ENCODE measurements at regions not wholly inside any gene's neighbourhood (a gene's known extent, or its start where the extent isn't known, plus 50 kb on each side); places are given as distances from the start of the nearest gene placed in this dataset.
"Not testable (repeated sequence)": the region's sequence is repeated elsewhere in the genome, so short reads cannot be mapped to it uniquely, and the experiment has no call there.

DNA sequence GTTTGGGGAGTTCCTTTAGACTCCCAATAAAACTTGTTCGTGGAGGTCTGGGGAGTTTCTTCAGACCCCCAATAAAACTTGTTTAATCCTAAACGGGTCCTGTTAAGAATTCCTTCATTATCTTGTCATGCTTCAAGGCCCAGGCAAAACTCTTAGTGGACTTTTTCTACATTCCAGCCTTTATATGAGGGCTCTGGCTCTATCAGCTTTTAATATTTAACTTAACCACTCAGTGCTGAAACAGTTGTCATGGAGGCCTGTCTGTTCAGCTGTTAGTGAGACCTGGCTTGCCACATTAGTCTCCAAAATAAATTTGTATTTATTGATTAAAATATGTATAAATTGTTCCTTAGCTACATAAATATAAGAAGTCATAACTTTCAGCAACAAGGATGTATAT lies 1385.1 kb downstream of the REEP3 start:
- not testable (repeated sequence) for H3K4me3 ChIP-seq (ENCODE audit: low read depth, low read length); H3K27ac ChIP-seq (ENCODE audit: insufficient read depth, low read length, poor library complexity, severe bottlenecking); H3K36me3 ChIP-seq (ENCODE audit: control insufficient read depth, insufficient read depth, low read length); H3K27me3 Mint-ChIP-seq; H3K9me3 ChIP-seq (ENCODE audit: control insufficient read depth in 2 of 2, low read length in 2 of 2); H3K27ac Mint-ChIP-seq; H3K4me1 Mint-ChIP-seq; ATAC-seq (ENCODE audit: low read depth in 2 of 2); H3K36me3 Mint-ChIP-seq; H3K4me3 Mint-ChIP-seq; H3K27me3 ChIP-seq (ENCODE audit: control insufficient read depth, insufficient read depth, low read length); H3K4me1 ChIP-seq (ENCODE audit: control insufficient read depth, insufficient read depth, low read length, poor library complexity, severe bottlenecking); DNase-seq
- peaks cover 0 to 12% (median 3%) of the 10 kb centered on the region in 7 donors for H3K9me3 Mint-ChIP-seq

DNA sequence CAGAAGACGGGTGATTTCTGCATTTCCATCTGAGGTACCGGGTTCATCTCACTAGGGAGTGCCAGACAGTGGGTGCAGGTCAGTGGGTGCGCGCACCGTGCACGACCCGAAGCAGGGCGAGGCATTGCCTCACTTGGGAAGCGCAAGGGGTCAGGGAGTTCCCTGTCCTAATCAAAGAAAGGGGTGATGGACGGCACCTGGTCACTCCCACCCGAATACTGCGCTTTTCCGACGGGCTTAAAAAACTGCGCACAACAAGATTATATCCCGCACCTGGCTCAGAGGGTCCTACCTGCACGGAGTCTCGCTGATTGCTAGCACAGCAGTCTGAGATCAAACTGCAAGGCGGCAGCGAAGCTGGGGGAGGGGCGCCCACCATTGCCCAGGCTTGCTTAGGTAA lies 1403.1 kb downstream of the REEP3 start:
- DNase-seq; H3K4me1 ChIP-seq (ENCODE audit: control insufficient read depth, insufficient read depth, low read length, poor library complexity, severe bottlenecking); H3K9me3 ChIP-seq (ENCODE audit: control insufficient read depth in 2 of 2, low read length in 2 of 2); ATAC-seq (ENCODE audit: low read depth in 2 of 2); H3K4me3 ChIP-seq (ENCODE audit: low read depth, low read length); H3K27me3 Mint-ChIP-seq; H3K27ac Mint-ChIP-seq; H3K27me3 ChIP-seq (ENCODE audit: control insufficient read depth, insufficient read depth, low read length); H3K36me3 ChIP-seq (ENCODE audit: control insufficient read depth, insufficient read depth, low read length); H3K4me3 Mint-ChIP-seq; H3K27ac ChIP-seq (ENCODE audit: insufficient read depth, low read length, poor library complexity, severe bottlenecking); H3K4me1 Mint-ChIP-seq; H3K36me3 Mint-ChIP-seq: not testable (repeated sequence)
- peaks cover 0 to 22% (median 15%) of the 10 kb centered on the region in 7 donors for H3K9me3 Mint-ChIP-seq

DNA sequence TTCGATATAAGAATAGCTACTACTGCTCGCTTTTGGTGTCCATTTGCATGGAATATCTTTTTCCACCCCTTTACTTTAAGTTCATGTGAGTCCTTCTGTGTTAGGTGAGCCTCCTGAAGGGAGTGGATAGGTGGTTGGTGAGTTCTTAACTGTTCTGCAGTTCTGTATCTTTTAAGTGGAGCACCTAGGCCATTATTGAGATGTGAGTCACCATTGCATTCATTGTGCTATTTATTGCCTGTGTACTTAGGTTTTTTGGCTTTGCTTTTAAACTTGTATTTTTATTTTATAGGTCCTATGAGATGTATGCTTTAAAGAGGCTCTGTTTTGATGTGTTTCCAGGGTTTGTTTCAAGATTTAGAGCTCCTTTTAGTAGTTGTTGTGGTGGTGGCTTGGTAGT lies 1430.8 kb downstream of the REEP3 start:
- Mint-ChIP-seq H3K36me3 (no peaks in the 10 kb centered on the region), H3K9me3 (peaks cover 7 to 27% (median 17%) of the 10 kb centered on the region in 7 donors), H3K4me1 (no peaks in the 10 kb centered on the region), H3K27me3 (no peaks in the 10 kb centered on the region), H3K4me3 (no peak overlapping the region), H3K27ac (no peak overlapping the region)
- H3K4me1 ChIP-seq (ENCODE audit: control insufficient read depth, insufficient read depth, low read length, poor library complexity, severe bottlenecking) = no peaks in the 10 kb centered on the region
- no peak overlapping the region for H3K4me3 ChIP-seq (ENCODE audit: low read depth, low read length)
- no peak overlapping the region for H3K27ac ChIP-seq (ENCODE audit: insufficient read depth, low read length, poor library complexity, severe bottlenecking)
- DNase-seq (no peak), ATAC-seq (ENCODE audit: low read depth in 2 of 2) (no peak)
- no peaks in the 10 kb centered on the region for H3K27me3 ChIP-seq (ENCODE audit: control insufficient read depth, insufficient read depth, low read length)
- no peaks in the 10 kb centered on the region for H3K36me3 ChIP-seq (ENCODE audit: control insufficient read depth, insufficient read depth, low read length)
- H3K9me3 ChIP-seq (ENCODE audit: control insufficient read depth in 2 of 2, low read length in 2 of 2) = peaks cover 0 to 2% of the 10 kb centered on the region in 2 experiments

DNA sequence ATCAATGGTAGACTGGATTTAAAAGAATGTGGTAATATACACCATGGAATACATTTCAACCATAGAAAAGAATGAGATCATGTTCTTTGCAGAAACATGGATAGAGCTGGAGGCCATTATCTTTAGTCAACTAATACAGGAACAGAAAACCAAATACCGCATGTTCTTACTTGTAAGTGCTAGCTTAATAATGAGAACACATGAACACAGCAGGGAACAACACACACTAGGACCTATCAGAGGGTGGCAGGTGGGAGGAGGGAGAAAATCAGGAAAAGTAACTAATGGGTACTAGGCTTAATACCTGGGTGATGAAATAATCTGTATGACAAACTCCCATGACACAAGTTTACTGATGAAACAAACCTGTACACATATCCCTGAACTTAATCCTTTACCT lies 1435.2 kb downstream of the REEP3 start:
- H3K9me3 Mint-ChIP-seq = peaks cover 7 to 21% (median 14%) of the 10 kb centered on the region in 7 donors
- ATAC-seq (ENCODE audit: low read depth in 2 of 2) (no peak), DNase-seq (no peak)
- H3K4me3 ChIP-seq (ENCODE audit: low read depth, low read length) = no peak overlapping the region
- H3K4me3 Mint-ChIP-seq = no peak overlapping the region
- H3K27me3 Mint-ChIP-seq = no peaks in the 10 kb centered on the region
- H3K27ac ChIP-seq (ENCODE audit: insufficient read depth, low read length, poor library complexity, severe bottlenecking) = no peak overlapping the region
- H3K9me3 ChIP-seq (ENCODE audit: control insufficient read depth in 2 of 2, low read length in 2 of 2) = no peaks in the 10 kb centered on the region
- no peaks in the 10 kb centered on the region for H3K4me1 ChIP-seq (ENCODE audit: control insufficient read depth, insufficient read depth, low read length, poor library complexity, severe bottlenecking)
- H3K4me1 Mint-ChIP-seq = no peaks in the 10 kb centered on the region
- no peak overlapping the region for H3K27ac Mint-ChIP-seq
- H3K36me3 ChIP-seq (ENCODE audit: control insufficient read depth, insufficient read depth, low read length) = no peaks in the 10 kb centered on the region
- H3K36me3 Mint-ChIP-seq = no peaks in the 10 kb centered on the region
- no peaks in the 10 kb centered on the region for H3K27me3 ChIP-seq (ENCODE audit: control insufficient read depth, insufficient read depth, low read length)

DNA sequence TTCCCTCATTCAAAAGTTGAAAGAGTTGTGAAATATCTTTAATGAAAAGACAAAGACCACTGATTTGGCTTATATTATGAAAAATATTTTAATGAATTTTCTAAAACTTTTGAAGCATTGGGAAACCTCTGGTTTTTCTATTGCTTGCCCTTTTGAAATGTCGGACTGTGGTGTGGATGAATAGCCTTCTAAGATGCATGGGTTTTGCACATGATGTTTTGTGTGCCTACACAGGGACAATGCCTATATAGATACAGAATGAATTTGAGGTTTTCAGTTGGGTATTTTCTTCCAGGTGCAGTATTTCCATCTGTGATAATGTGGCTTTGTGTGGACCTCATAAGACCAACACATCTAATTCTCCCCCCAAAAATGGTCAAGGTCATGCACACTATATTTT lies 1437.9 kb downstream of the REEP3 start:
- H3K9me3 Mint-ChIP-seq = peaks cover 6 to 26% (median 14%) of the 10 kb centered on the region in 7 donors
- H3K36me3 Mint-ChIP-seq = no peaks in the 10 kb centered on the region
- H3K27me3 ChIP-seq (ENCODE audit: control insufficient read depth, insufficient read depth, low read length) = no peaks in the 10 kb centered on the region
- no peak overlapping the region for H3K4me3 Mint-ChIP-seq
- H3K9me3 ChIP-seq (ENCODE audit: control insufficient read depth in 2 of 2, low read length in 2 of 2) = no peaks in the 10 kb centered on the region
- no peak overlapping the region for H3K27ac Mint-ChIP-seq
- H3K36me3 ChIP-seq (ENCODE audit: control insufficient read depth, insufficient read depth, low read length) = no peaks in the 10 kb centered on the region
- DNase-seq (no peak), ATAC-seq (ENCODE audit: low read depth in 2 of 2) (no peak)
- no peaks in the 10 kb centered on the region for H3K4me1 ChIP-seq (ENCODE audit: control insufficient read depth, insufficient read depth, low read length, poor library complexity, severe bottlenecking)
- H3K27me3 Mint-ChIP-seq = no peaks in the 10 kb centered on the region
- no peak overlapping the region for H3K4me3 ChIP-seq (ENCODE audit: low read depth, low read length)
- no peak overlapping the region for H3K27ac ChIP-seq (ENCODE audit: insufficient read depth, low read length, poor library complexity, severe bottlenecking)
- H3K4me1 Mint-ChIP-seq = no peaks in the 10 kb centered on the region

DNA sequence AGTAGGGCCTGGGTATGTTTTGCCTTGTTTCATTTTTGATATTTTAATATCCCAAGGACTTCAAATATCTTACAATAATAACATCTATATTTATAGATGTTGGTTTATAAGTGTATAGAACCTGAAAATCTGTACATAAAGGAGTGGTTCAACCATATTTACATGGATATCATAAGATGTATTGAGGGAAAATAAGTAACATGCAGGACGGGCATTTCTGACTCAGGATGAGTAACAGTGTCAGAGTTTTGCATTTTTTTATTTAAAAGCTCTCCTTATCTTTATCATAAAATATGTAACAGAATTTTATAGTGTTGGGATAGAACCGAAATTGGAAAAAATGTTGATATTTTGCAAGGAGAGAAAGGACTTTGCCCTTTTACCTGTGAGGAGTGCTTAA lies 1438.7 kb downstream of the REEP3 start:
- no peaks in the 10 kb centered on the region for H3K4me1 Mint-ChIP-seq
- H3K36me3 Mint-ChIP-seq = no peaks in the 10 kb centered on the region
- Histone ChIP-seq H3K27me3 (ENCODE audit: control insufficient read depth, insufficient read depth, low read length) (no peaks in the 10 kb centered on the region), H3K36me3 (ENCODE audit: control insufficient read depth, insufficient read depth, low read length) (no peaks in the 10 kb centered on the region), H3K27ac (ENCODE audit: insufficient read depth, low read length, poor library complexity, severe bottlenecking) (no peak overlapping the region), H3K4me3 (ENCODE audit: low read depth, low read length) (no peak overlapping the region), H3K9me3 (ENCODE audit: control insufficient read depth in 2 of 2, low read length in 2 of 2) (no peaks in the 10 kb centered on the region), H3K4me1 (ENCODE audit: control insufficient read depth, insufficient read depth, low read length, poor library complexity, severe bottlenecking) (no peaks in the 10 kb centered on the region)
- no peak overlapping the region for H3K27ac Mint-ChIP-seq
- DNase-seq = no peak
- H3K4me3 Mint-ChIP-seq = no peak overlapping the region
- ATAC-seq (ENCODE audit: low read depth in 2 of 2) = no peak
- H3K9me3 Mint-ChIP-seq = peaks cover 6 to 25% (median 14%) of the 10 kb centered on the region in 7 donors
- no peaks in the 10 kb centered on the region for H3K27me3 Mint-ChIP-seq

DNA sequence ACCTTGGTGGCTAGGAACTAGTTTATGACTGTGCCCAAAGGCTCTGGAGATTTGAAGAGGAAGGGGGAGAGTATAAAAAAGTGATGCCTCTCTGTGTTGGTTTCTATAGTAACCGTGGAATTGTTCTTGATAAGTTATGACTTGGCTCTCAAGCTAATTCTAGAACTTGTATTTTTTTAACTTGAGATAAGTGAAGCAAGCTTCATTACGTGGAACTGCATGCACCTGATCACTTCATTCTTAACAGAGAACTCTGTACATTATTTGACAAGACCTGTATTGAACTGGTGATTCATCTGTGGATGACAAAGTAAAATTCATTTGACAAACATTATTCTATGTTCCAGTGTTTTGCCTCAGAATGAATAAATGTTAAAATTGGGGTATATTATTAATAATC lies 1452.2 kb downstream of the REEP3 start:
- Mint-ChIP-seq H3K36me3 (no peaks in the 10 kb centered on the region), H3K4me3 (no peak overlapping the region), H3K27me3 (no peaks in the 10 kb centered on the region), H3K27ac (no peak overlapping the region), H3K9me3 (peaks cover 0 to 3% (median 2%) of the 10 kb centered on the region in 7 donors), H3K4me1 (no peaks in the 10 kb centered on the region)
- Histone ChIP-seq H3K27ac (ENCODE audit: insufficient read depth, low read length, poor library complexity, severe bottlenecking) (no peak overlapping the region), H3K9me3 (ENCODE audit: control insufficient read depth in 2 of 2, low read length in 2 of 2) (no peaks in the 10 kb centered on the region), H3K4me3 (ENCODE audit: low read depth, low read length) (no peak overlapping the region), H3K4me1 (ENCODE audit: control insufficient read depth, insufficient read depth, low read length, poor library complexity, severe bottlenecking) (no peaks in the 10 kb centered on the region), H3K36me3 (ENCODE audit: control insufficient read depth, insufficient read depth, low read length) (no peaks in the 10 kb centered on the region), H3K27me3 (ENCODE audit: control insufficient read depth, insufficient read depth, low read length) (no peaks in the 10 kb centered on the region)
- no peak for DNase-seq
- no peak for ATAC-seq (ENCODE audit: low read depth in 2 of 2)

DNA sequence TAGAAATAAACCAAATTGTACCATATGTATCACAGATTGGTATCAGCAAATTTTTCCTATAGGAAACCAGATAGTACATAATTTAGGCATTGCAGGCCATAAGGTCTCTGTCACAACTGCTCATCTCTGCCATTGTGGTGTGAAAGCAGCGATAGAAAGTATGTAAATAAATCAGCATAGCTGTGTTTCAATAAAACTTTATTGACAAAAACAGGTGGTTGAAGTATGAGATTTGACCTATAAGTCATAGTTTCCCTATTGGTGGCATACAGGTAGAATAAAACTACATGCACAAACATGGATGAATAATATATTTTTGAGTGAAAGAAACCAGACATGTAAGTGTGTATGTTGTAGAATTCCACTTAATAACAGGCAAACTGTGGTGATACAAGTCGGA lies 1454.9 kb downstream of the REEP3 start:
- ATAC-seq (ENCODE audit: low read depth in 2 of 2) = no peak
- no peaks in the 10 kb centered on the region for H3K9me3 ChIP-seq (ENCODE audit: control insufficient read depth in 2 of 2, low read length in 2 of 2)
- H3K36me3 ChIP-seq (ENCODE audit: control insufficient read depth, insufficient read depth, low read length) = no peaks in the 10 kb centered on the region
- H3K36me3 Mint-ChIP-seq = no peaks in the 10 kb centered on the region
- H3K27ac Mint-ChIP-seq = no peak overlapping the region
- no peaks in the 10 kb centered on the region for H3K4me1 Mint-ChIP-seq
- no peak overlapping the region for H3K4me3 ChIP-seq (ENCODE audit: low read depth, low read length)
- DNase-seq = no peak
- H3K4me3 Mint-ChIP-seq = no peak overlapping the region
- no peak overlapping the region for H3K27ac ChIP-seq (ENCODE audit: insufficient read depth, low read length, poor library complexity, severe bottlenecking)
- H3K4me1 ChIP-seq (ENCODE audit: control insufficient read depth, insufficient read depth, low read length, poor library complexity, severe bottlenecking) = no peaks in the 10 kb centered on the region
- H3K27me3 ChIP-seq (ENCODE audit: control insufficient read depth, insufficient read depth, low read length) = no peaks in the 10 kb centered on the region
- H3K27me3 Mint-ChIP-seq = no peaks in the 10 kb centered on the region
- H3K9me3 Mint-ChIP-seq = peaks cover 0 to 12% (median 3%) of the 10 kb centered on the region in 7 donors
